HG03354 (cell line): ENCODE measurements at regions not wholly inside any gene's neighbourhood (a gene's known extent, or its start where the extent isn't known, plus 50 kb on each side); places are given as distances from the start of the nearest gene placed in this dataset.

Experiments
- ATAC-seq: cut with Tn5 transposase; IDR thresholded peaks from one replicate; pipeline ENCODE4 v1.9.1; 2021; ENCODE audit warnings: mild to moderate bottlenecking; ENCODE audit not compliant: unreplicated experiment, poor library complexity, severe bottlenecking

DNA sequence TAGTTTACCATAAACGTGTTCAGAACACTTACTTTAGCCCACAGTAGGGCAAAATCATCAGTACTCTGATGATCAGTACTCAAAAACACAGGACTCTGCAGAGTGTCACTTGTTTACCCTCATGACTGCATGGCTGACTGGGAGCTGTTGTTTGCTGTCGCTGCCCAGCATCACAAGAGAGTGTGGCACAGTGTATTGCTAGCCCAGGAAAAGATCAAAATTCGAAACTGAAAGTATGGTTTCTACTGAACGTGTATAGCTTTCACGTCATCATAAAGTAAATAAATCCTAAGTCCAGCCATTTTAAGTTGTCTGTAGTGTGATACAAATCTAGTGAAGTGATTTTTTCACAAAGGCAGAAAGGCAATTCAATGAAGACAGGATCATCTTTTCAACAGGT is 184.6 kb downstream of the RAMP3 start:
- ATAC-seq, result no peak

DNA sequence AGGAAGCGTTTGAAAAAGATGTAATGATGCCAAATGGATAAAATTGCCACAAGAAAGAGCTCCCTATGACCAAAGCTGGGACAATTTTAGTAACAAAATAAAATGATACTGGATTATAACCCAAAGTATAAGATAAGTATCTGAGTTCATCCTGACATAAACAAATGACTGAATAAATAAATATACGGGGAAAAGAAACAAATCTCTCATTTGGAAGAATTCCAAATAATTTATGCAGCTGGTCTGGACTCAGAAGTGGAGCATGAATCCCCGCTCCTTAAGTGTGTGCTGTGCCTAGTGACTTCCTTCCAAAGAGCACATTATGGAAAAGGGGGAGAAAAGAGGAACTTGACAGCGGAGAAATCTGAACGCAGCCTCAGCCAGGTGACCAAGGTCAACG is 186.2 kb downstream of the RAMP3 start:
- ATAC-seq, result no peak

DNA sequence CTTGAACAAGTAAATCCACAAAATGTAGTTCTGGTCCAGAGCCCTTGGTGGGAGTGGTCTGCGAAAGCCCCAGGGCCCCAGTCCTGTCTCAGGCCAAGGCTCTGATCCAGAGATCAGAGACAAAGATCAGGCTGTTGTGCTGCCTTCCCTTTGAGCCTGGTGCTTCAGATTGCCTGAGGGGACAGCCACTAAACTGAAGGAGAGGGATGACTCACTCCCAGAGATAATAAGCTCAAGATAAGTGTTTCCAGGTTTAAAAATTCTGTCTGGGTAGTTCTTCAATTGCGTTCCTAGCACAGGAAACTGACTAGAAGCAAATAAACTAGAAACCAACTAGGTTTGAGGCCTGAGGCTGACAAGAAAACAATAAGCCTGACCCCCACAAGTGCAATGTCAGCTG is 190.2 kb downstream of the RAMP3 start:
- ATAC-seq, result no peak

DNA sequence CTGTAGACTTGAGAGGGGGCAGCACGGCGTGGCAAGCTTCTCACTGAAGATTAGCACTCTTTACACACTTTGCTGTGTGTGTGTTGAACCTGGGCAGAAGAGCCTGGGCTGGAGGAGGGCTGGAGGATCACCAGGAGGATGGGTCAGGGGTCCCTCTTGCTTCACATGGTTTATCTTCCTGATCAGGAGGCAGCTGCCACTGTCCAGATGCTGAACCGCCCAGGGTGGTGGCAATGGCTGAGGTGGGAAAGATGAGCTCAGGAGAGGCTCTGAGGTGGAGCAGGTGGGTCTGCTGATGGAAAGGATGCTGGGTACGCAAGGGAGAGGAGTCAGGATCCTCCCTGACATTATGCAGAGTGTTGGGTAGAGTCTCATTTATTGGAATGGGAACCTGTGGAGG is 191.5 kb downstream of the RAMP3 start:
- ATAC-seq, result no peak

DNA sequence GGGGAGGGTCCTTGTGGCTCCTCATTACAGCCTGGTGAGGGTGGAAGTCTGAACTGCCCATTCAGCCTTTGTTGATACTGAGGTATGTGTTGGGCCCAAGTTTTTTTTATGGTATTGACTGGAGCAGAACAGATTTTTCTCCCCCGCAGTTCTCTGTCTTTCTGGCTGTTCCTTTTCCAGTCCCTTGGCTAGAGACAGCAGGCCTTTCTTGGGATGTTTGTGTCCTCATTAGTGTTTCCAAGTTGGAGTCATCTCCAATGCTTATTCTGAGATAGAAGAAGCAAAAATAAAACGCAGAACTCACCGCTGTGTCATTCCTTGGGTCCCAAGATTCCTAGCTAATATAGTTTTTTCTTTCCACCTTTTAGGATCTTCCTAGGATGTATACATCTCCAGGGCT is 193.3 kb downstream of the RAMP3 start:
- ATAC-seq, result no peak

DNA sequence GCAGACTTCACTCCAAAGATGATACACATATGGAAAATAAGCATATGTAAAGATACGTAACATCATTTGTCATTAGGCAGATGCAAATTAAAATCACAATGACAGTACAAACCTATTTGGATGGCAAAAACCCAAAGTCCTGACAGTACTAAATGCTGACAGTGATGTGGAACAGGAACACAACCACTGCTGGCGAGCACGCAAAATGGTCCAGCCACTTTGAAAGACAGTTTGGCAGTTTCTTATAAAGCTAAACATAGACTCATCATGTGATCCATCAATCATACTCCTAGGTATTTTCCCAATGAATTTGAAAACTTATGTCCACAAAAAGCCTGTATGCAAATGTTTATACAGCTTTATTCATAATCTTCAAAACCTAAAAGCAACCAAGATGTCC is 200.7 kb downstream of the RAMP3 start:
- ATAC-seq, result no peak

DNA sequence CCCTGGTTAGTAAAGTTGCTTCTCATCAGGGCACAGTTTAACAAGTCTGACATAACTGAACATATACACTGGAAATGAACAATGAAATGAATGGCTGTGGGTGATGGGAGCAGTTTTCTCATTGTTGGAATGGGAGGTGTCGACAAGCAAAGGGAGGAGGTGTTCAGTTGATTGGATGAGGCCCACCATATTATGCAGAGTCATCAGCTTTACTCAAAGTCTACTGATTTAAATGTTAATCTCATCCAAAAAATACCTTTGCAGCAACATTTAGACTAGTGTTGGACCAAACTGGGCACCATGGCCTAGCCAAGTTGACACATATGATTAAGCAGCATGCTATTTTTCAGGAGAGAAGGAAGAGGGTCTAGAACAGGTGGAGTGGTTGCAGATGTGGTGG is 201.7 kb downstream of the RAMP3 start:
- ATAC-seq, result no peak

DNA sequence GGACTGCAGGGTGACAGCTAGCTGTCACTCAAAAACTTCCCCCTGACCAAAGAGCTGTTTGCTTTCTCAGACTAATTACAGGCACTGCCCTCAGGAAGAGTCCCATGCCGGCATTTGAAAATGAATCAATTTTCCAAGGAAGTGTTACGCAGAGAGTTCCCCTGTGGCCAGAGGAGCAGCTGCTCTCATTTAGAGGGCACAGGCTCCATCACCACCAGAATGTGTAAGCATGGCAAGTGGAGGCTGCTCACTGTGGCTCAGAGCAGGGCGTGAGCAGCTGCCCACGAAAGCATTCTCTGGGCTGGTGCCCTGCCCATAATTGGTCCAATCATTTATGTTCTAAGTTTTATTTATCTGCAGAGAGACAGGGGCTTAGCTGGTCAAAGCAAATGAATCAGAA is 202.2 kb downstream of the RAMP3 start:
- no peak for ATAC-seq

DNA sequence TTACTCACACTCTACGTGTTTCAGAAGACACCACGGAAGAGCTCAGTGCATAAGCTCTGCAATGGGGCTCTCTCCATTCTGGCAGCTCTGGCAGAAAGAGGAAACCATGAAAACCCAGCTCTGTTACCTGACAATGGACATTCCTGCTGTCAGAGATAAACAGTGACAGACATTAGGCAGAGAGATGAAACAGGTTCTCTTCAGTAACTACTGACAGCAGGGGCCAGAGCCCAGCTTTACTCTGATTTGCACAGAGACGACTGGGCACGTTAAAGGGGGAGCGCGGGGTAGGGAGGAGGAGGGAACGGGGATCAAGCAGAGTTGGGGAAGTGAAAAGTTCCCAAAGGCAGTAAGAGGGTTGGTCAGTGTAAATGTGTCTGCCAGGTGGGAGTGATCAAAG is 206.1 kb downstream of the RAMP3 start:
- no peak for ATAC-seq

DNA sequence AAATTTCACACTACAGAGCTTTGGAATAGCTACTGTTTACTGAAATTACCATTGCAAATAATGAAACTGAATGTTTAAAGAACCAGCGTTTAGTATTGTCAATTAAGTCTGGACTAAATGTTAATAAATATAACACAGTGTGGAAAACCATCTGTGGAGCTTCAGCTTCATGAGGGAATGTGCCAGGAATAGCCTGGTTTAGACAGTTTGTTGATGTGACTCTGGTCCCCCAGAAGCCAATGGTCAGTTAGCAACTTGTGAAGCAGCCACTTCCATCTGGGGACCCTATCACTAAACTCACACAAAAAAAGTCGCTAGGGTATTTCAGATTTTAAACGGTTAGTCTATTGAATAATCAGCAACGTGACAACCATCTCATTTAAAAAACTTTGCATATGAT is 207.8 kb downstream of the RAMP3 start:
- ATAC-seq, result no peak

DNA sequence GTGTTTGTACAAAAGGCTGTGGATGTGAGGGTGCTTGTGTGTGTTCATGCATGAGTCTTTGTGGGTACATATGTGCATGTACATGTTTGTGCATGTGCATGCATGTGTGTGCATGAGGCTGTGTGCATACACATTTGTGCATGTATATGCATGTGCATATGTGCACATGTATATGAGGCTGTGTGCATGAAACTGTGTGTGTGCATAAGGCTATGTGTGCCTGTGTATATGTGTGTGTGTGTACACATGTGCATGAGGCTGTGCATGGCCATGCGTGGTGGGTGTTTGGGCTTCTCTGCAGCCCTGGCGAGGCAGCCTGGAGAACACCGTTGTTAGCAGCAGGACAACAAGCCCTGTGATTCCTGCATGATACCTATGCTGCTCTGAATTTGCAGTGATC is 207.7 kb upstream of the ADCY1 start:
- ATAC-seq, result no peak

DNA sequence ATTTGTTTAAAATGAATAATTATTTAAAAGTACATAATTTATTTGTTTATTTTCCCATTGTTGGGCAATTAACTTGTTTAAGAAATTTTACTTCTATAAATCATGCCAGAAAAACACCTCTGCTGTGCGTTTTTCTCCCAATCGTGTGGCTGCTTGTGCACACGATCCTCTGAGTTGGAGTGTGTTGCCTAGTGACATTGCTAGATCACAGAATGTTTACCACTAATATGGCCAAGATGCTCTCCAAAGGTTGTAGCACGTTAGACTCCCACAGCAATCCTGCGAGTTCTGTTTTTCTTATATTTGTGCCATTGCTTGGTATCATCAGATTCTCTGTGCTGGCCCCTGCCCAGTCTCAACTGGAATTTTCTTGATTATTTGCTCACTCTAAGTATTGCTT is 207.1 kb upstream of the ADCY1 start:
- ATAC-seq, result no peak

DNA sequence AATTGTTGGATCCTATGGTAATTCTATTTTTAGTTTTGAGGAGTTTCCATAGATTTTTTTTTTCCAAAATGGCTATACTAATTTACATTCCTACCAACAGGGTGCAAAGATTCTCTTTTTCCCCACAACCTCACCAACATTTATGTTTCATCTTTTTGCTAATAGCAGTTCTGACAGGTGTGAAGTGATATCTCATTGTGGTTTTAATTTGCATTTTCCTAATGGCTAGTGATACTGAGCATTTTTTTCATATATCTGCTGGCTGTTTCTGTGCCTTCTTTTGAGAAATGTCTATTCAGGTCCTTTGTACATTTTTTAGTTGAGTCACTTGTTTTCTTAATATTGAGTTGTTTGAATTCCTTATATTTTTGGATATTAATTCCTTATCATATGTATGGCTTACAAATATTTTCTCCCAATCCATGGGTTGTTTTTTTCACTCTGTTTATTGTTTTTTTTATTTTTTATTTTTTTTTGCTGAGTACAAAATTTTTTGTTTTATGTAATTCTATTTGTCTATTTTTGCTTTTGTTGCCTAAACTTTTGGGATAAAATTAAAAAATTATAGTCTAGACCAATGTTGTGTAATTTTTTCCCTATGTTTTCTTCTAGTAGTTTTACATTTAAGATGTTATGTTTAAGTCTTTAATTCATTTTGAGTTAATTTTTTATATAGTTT is 205.9 kb upstream of the ADCY1 start:
- ATAC-seq, result no peak

DNA sequence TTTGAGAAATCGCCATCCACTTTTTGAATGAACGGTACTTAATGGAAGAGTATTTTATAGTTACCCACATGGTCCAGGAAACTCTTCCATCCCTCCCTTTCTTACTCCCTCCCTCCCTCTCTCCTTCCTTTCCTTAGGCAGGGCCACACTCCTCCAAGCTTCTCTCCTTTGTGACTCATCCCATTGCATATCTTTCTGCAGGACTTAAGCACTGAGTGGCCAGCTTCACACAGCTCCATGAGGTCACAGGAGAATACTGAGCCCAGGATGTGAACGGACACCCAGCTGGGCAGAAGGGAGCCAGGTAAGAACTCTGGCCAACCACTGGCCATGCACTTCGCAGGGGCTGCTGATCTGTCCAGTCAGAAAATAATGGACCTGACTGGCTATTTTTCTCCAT is 189.7 kb upstream of the ADCY1 start:
- no peak for ATAC-seq

DNA sequence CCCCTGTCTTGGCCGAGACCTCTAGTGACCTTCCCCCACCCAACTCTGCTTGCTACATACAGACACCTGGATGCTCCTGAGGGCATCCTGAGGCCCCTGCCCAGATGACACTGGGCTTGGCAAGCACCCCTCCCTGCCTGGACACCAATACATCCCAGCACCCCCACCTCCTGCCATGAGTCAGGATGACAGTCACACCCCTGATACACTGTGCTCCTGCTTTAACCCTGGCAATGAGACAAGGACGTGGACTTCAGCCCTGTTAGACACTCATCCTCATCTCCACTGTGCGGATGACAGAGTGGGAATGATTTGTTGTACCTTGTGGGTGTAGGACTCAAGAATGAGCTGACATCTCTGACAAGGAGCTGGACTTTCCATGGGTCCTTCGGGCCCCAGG is 186.3 kb upstream of the ADCY1 start:
- no peak for ATAC-seq

DNA sequence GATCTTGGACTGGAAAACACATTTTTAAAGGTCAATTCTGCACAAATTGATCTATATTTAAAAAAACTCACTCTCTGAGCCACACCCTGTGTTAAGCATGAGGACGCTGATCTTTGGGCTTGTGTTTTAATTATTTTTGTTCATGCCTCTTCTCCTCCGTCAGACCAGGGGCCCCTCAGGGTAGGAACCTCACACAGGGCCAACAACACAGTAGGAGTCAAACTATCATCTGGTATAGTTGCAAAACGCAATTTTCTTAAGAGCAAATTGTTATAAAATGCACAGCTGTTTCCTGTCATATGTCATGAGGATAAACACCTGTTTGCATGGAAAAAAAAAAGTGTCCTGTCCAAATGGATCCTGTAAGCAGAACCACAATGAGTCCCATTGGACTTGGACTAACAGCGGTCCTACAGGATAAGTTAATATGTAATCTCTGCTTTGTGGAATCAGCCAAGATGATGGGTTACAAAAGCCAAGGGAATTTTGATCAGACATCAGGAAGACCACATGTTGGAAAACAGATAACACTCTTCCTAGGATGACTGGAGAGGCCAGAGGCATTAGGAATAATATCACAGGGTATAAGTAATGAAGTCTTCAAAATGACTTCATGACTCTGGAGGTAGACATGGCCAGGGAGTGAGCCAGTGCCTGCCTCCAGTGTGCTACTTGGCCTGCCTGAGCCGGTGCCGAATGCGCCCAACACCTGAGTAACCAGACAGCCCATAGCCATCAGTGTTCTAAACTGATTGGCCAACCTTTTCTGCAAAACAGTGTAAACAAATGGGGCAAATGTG is 184.9 kb upstream of the ADCY1 start:
- no peak for ATAC-seq

DNA sequence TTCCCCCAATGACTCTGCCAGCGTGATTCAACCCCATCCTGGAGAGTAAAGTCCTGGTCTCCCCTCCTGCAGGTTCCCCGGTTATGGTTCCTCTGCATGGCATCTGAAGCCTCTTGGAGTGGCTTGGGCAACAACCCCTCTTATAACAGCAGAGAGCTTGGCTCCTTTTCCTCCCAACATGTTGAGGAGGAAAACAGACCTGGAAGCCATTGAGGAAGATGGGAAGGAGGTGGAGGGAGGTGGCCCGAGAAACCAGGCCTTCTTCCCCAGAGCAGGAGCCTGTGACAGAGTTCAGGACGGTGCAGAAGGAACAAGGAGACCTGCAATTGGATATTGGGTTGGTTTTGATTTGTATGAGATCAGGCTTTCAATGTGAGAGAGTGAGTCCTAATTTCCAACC is 184.0 kb upstream of the ADCY1 start:
- no peak for ATAC-seq

DNA sequence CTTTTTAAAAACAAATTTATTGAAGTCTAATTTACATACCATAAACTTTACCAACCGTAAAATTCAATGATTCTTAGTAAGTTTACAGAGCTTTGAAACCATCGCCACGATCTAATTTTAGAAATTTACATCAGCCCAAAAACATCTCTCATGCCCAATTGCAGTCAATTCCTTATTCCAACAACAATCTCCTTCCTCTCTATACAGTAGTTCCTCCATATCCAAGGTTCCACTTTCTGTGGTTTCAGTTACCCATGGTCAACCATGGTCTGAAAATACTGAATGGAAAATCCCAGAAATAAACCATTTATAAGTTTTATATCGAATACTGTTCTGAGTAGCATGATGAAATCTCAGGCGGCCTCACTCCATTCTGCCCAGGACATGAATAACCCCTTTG is 183.4 kb upstream of the ADCY1 start:
- no peak for ATAC-seq

DNA sequence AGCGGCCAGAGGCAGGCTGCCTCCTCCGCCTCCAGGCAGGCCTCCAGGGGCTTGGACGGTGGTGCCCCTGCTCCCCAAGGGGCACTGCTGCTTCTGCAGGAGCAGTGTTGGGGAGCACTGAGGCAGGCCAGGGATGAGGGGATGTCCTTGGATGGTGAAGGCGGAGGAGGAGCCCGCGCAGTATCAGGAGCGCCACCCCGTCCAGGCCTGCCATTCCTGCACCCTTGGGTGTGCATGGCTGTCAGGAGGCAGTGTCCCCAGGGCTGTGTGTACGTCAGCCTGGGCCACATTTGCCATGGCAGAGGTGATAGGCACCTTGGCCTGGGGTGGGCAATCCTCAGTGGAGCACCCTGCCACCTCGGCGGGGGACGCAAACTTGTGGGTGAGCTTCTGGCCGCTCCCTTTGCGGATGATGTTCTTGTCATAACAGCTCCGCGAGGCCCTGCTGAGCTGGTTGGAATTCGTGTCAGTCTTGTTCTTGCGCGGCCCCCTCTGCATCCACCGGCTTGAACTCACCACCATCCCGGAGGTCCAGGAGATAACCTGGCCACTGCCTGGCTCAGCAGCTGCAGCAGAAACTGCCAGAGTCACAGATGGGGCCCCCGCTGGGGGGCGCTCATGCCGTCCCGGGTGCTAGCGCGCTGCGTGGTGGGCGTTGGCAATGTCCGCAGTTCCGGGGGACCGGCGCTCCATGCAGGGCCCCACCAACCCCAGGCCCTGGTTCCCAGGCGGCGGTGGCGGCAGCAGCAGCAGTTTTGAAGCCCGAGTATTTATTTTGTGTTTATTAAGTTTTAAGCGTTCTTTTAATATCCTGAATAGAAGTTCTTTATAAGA is 182.3 kb upstream of the ADCY1 start:
- ATAC-seq, result no peak

DNA sequence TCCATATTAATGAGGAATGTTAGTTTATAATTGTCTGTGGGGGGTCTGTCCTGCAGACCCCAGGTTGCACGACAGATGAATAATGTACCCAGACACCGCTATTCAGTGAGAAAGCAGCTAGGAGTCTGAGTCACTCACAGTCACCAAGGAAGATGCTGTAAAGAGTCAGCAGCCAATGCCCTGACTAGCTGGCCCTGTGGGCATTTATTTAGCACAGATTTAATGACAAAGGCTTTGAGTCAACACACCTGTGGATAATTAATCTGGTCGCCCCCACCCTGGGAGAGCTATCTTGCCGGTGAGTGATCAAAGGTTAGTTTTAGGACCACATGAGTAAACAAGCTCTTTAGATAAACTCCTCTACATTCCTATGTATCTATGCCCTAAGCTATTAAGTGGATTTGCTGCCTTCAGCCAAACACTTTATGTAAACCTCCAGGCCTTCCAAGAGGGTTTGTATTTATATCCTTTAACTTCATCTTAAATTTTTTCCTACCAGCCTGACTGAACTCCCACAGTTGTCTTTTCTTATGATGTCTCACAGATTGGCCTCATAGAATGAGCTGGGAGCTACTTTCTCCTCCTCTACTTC is 180.0 kb upstream of the ADCY1 start:
- ATAC-seq, result no peak
